ENCODE measurements at regions not wholly inside any gene's neighbourhood (a gene's known extent, or its start where the extent isn't known, plus 50 kb on each side); places are given as distances from the start of the nearest gene placed in this dataset.

- no peaks in the 10 kb centered on the region for H3K9me3 Mint-ChIP-seq
- H3K4me1 Mint-ChIP-seq (ENCODE audit: unreplicated experiment): no peaks in the 10 kb centered on the region
- TF ChIP-seq CTCF (conservative IDR thresholded peaks at IDR 0.05): no peak
- H3K36me3 Mint-ChIP-seq: no peaks in the 10 kb centered on the region
- no peak overlapping the region for H3K27ac Mint-ChIP-seq
- no peak for DNase-seq (ENCODE audit: extremely low spot score, unreplicated experiment)
- H3K4me3 Mint-ChIP-seq: no peak overlapping the region
- H3K27me3 Mint-ChIP-seq: no peaks in the 10 kb centered on the region
Measured at GRCh38 chr12:61487728-61488127, 772.5 kb upstream of the USP15 start.

- H3K4me3 Mint-ChIP-seq: no peak overlapping the region
- no peaks in the 10 kb centered on the region for H3K9me3 Mint-ChIP-seq
- H3K27me3 Mint-ChIP-seq: no peaks in the 10 kb centered on the region
- no peak for TF ChIP-seq CTCF (conservative IDR thresholded peaks at IDR 0.05)
- DNase-seq (ENCODE audit: extremely low spot score, unreplicated experiment): no peak
- no peaks in the 10 kb centered on the region for H3K4me1 Mint-ChIP-seq (ENCODE audit: unreplicated experiment)
- H3K36me3 Mint-ChIP-seq: no peaks in the 10 kb centered on the region
- no peak overlapping the region for H3K27ac Mint-ChIP-seq
Measured at GRCh38 chr12:61490526-61491498, 769.4 kb upstream of the USP15 start.

GRCh38 chr12:61502179-61502578, 758.0 kb upstream of the USP15 start:
- Mint-ChIP-seq H3K4me1 (ENCODE audit: unreplicated experiment) (no peaks in the 10 kb centered on the region), H3K36me3 (no peaks in the 10 kb centered on the region), H3K27me3 (no peaks in the 10 kb centered on the region), H3K27ac (no peak overlapping the region), H3K4me3 (no peak overlapping the region), H3K9me3 (no peaks in the 10 kb centered on the region)
- TF ChIP-seq CTCF (conservative IDR thresholded peaks at IDR 0.05): no peak
- DNase-seq (ENCODE audit: extremely low spot score, unreplicated experiment): no peak

GRCh38 chr12:61504396-61505080, 755.7 kb upstream of the USP15 start:
- no peak for DNase-seq (ENCODE audit: extremely low spot score, unreplicated experiment)
- no peak overlapping the region for H3K27ac Mint-ChIP-seq
- no peaks in the 10 kb centered on the region for H3K36me3 Mint-ChIP-seq
- H3K27me3 Mint-ChIP-seq: no peaks in the 10 kb centered on the region
- no peaks in the 10 kb centered on the region for H3K4me1 Mint-ChIP-seq (ENCODE audit: unreplicated experiment)
- H3K9me3 Mint-ChIP-seq: no peaks in the 10 kb centered on the region
- no peak overlapping the region for H3K4me3 Mint-ChIP-seq
- no peak for TF ChIP-seq CTCF (conservative IDR thresholded peaks at IDR 0.05)

- Mint-ChIP-seq H3K27me3 (peaks cover 9% of the 10 kb centered on the region), H3K9me3 (no peaks in the 10 kb centered on the region), H3K27ac (no peak overlapping the region), H3K4me1 (ENCODE audit: unreplicated experiment) (no peaks in the 10 kb centered on the region), H3K4me3 (no peak overlapping the region), H3K36me3 (no peaks in the 10 kb centered on the region)
- TF ChIP-seq CTCF (conservative IDR thresholded peaks at IDR 0.05): no peak
- DNase-seq (ENCODE audit: extremely low spot score, unreplicated experiment): no peak
Measured at GRCh38 chr12:61513499-61513898, 746.7 kb upstream of the USP15 start.
